ENCODE measurements at regions not wholly inside any gene's neighbourhood (a gene's known extent, or its start where the extent isn't known, plus 50 kb on each side); places are given as distances from the start of the nearest gene placed in this dataset.

GRCh38 chr10:44462338-44462914, 77.5 kb upstream of the CXCL12 start:
- no peak for DNase-seq (ENCODE audit: low spot score)
- no peak for TF ChIP-seq ATF2 (CRISPR knock-in tag; IDR thresholded peaks at IDR 0.05; ENCODE audit: borderline replicate concordance, low read depth)
- TF ChIP-seq USF2 (CRISPR knock-in tag; IDR thresholded peaks at IDR 0.05) = no peak
- no peak for TF ChIP-seq MYBL2 (CRISPR knock-in tag; IDR thresholded peaks at IDR 0.05)
- no peak for TF ChIP-seq CREB1 (CRISPR knock-in tag; IDR thresholded peaks at IDR 0.05)
- TF ChIP-seq NR3C1 (CRISPR knock-in tag; conservative IDR thresholded peaks at IDR 0.05; ENCODE audit: low read depth) = no peak
- no peak for TF ChIP-seq CTCF (IDR thresholded peaks at IDR 0.05)
- TF ChIP-seq ZNF121 (CRISPR knock-in tag; IDR thresholded peaks at IDR 0.05) = no peak
- no peak for TF ChIP-seq ZNF423 (CRISPR knock-in tag; IDR thresholded peaks at IDR 0.05)
- TF ChIP-seq HMGA2 (CRISPR knock-in tag; IDR thresholded peaks at IDR 0.05) = no peak
- no peak for TF ChIP-seq SOX15 (CRISPR knock-in tag; IDR thresholded peaks at IDR 0.05)
- TF ChIP-seq RORB (CRISPR knock-in tag; IDR thresholded peaks at IDR 0.05) = no peak
- no peak for TF ChIP-seq FOXJ3 (CRISPR knock-in tag; IDR thresholded peaks at IDR 0.05; ENCODE audit: borderline replicate concordance)
- no peak for TF ChIP-seq IRF1 (CRISPR knock-in tag; IDR thresholded peaks at IDR 0.05)
- no peak for TF ChIP-seq TP53 (CRISPR knock-in tag; IDR thresholded peaks at IDR 0.05)
- no peak for ATAC-seq
- H3K27me3 Mint-ChIP-seq (ENCODE audit: low read depth) = no peaks in the 10 kb centered on the region; the same call in 1 of the 2 replicates
- no peaks in the 10 kb centered on the region for H3K36me3 Mint-ChIP-seq
- H3K9me3 Mint-ChIP-seq = 0 out of 2 replicates have a peak, but pooled peaks cover 7% of the 10 kb centered on the region
- ChIA-PET POLR2A (no interaction called here), CTCF (no interaction called here)
- H3K4me1 Mint-ChIP-seq = peaks cover 2% of the 10 kb centered on the region; the same call in 1 of the 2 replicates
- no peak overlapping the region for H3K4me3 Mint-ChIP-seq
- H3K27ac Mint-ChIP-seq = no peak overlapping the region

GRCh38 chr10:44463511-44464121, 78.7 kb upstream of the CXCL12 start:
- CTCF ChIA-PET = no interaction called here
- Mint-ChIP-seq H3K27ac (no peak overlapping the region), H3K36me3 (no peaks in the 10 kb centered on the region), H3K27me3 (ENCODE audit: low read depth) (no peaks in the 10 kb centered on the region; the same call in 1 of the 2 replicates), H3K4me3 (no peak overlapping the region), H3K4me1 (peaks cover 2% of the 10 kb centered on the region; the same call in 1 of the 2 replicates), H3K9me3 (no peaks in the 10 kb centered on the region)
- ATAC-seq (no peak), DNase-seq (ENCODE audit: low spot score) (no peak)
- TF ChIP-seq ZNF232 (CRISPR knock-in tag; IDR thresholded peaks at IDR 0.05) (no peak), ATF3 (CRISPR knock-in tag; conservative IDR thresholded peaks at IDR 0.05) (no peak), HMGA2 (CRISPR knock-in tag; IDR thresholded peaks at IDR 0.05) (no peak), ZNF121 (CRISPR knock-in tag; IDR thresholded peaks at IDR 0.05) (no peak), AFF4 (CRISPR knock-in tag; IDR thresholded peaks at IDR 0.05; ENCODE audit: borderline replicate concordance) (no peak), FOXP4 (CRISPR knock-in tag; IDR thresholded peaks at IDR 0.05) (no peak)
- POLR2A ChIA-PET = no interaction called here
